Right lobe of liver (tissue), 4 donors: ENCODE measurements at regions not wholly inside any gene's neighbourhood (a gene's known extent, or its start where the extent isn't known, plus 50 kb on each side); places are given as distances from the start of the nearest gene placed in this dataset.

Source experiments
- CTCF ChIP-seq, 4 donors: fragments of 200-600 bp in 3 of 4; fragments of 450-650 bp in 1 of 4; IDR thresholded peaks; one replicate each; pipeline versions ENCODE4 v1.5.1 to v1.8.0; 2016 to 2022; ENCODE audit warnings: antibody characterized with exemption in 4 of 4, mild to moderate bottlenecking in 2 of 4
- POLR2A ChIP-seq: fragments of 450-650 bp; IDR thresholded peaks from one replicate; pipeline ENCODE4 v1.6.1; 2017; ENCODE audit warnings: antibody characterized with exemption, mild to moderate bottlenecking
- donor health status: DM: no; HTN: no; CAD: no.
- donor health status: DM: no; HTN: no; CAD: no.
- donor health status: DM: no; HTN: yes; CAD: no.

DNA sequence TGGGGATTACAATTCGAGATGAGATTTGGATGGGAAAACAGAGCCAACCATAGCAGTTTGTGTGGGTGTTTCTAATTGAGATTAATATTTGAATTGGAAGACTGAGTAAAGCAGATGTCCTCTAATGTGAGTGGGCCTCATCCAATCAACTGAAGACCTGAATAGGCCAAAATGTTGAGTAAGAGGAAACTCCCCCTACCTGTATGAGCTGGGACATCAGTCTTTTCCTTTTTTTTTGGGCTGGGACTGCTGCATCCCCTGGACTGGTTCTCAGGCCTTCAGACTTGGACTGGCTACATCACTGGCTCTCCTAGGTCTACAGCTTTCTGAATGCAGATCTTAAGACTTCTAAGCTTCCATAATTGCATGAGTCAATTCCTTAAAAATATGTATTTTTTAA, 144.1 kb downstream of the CD47 start:
- TF ChIP-seq CTCF (IDR thresholded peaks at IDR 0.05) (no peak), POLR2A (no peak)
